Germinal center (tissue), 1 donor: ENCODE measurements at regions not wholly inside any gene's neighbourhood (a gene's known extent, or its start where the extent isn't known, plus 50 kb on each side); places are given as distances from the start of the nearest gene placed in this dataset.

Experiments used
- DNase-seq: peaks from one replicate; pipeline ENCODE4 v3.0.0; 2012; ENCODE audit warnings: mixed read lengths, low spot score

GRCh38 chr11:131235328-131236298, 134.8 kb upstream of the NTM start:
- no peak for DNase-seq

GRCh38 chr11:131240421-131240820, 130.0 kb upstream of the NTM start:
- DNase-seq: no peak

GRCh38 chr11:131242476-131243000, 127.9 kb upstream of the NTM start:
- no peak for DNase-seq

DNA sequence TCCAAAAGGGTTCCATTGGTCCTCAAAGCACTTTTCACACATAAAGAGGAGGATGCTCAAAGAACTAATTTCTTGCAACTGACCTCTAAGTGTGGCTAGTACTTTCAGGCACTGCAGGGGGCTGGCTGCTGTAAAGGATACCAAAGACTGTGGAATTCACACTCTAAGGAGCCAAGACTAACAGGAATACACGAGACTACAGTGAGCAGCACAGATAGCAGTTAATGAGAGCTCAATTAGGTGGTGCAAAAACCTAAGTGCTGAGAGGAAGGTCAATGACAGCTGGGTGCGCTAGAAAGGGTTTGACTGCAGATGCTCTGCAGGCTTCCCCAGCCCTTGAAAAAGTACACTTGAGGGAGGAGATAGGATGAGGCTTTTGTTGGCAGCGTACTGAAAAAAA, 124.3 kb upstream of the NTM start:
- DNase-seq: no peak

GRCh38 chr11:131246663-131247062, 123.8 kb upstream of the NTM start:
- DNase-seq: no peak

DNA sequence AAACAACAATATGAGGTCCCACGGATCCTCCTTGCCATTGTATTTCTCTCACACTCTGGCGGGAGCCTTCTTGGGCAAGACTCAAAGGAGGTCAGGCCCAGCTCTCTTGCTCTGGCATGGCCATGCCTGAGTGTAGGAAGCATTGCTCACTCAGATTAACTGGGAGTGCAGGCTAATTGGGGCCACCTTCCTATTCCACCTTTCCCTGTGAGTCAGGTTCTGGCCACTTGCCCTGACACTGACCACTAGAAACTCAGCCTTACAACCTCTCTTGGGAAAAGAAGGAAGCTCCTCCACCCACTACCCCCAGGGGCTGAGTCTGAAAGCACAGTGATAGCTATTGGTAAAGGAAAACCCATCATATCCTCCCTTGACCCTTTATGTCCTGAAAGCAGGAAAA, 121.8 kb upstream of the NTM start:
- no peak for DNase-seq

GRCh38 chr11:131253142-131253655, 117.2 kb upstream of the NTM start:
- DNase-seq: no peak

- no peak for DNase-seq
Observed at GRCh38 chr11:131253656-131254151, 116.7 kb upstream of the NTM start.

- no peak for DNase-seq
Observed at GRCh38 chr11:131254254-131254653, 116.2 kb upstream of the NTM start.

- no peak for DNase-seq
Observed at GRCh38 chr11:131274233-131274632, 96.2 kb upstream of the NTM start.

DNA sequence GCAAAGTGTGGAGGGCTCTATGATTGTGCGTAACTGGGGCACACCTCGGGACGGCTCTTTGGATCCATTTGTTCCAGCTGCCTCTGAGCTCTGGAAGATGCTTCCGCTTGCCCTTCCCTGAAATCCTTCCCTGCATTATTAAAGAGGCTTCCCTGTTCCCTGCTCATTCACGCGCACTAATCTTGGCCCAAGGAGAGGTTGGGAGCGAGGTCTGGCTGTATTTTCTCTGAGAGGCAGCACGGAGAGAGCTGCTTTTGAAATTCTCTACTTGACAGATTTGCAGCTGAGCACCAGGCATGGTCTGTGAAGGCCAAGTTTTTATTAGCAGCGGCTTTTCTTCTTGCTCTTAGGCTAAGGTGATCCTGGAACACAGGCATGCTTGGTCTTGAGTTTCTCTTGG, 94.8 kb upstream of the NTM start:
- DNase-seq: no peak

- no peak for DNase-seq
Observed at GRCh38 chr11:131278472-131278871, 91.9 kb upstream of the NTM start.

GRCh38 chr11:131279654-131280384, 90.6 kb upstream of the NTM start:
- DNase-seq: no peak

- DNase-seq: no peak
Observed at GRCh38 chr11:131281316-131281715, 89.1 kb upstream of the NTM start.

DNA sequence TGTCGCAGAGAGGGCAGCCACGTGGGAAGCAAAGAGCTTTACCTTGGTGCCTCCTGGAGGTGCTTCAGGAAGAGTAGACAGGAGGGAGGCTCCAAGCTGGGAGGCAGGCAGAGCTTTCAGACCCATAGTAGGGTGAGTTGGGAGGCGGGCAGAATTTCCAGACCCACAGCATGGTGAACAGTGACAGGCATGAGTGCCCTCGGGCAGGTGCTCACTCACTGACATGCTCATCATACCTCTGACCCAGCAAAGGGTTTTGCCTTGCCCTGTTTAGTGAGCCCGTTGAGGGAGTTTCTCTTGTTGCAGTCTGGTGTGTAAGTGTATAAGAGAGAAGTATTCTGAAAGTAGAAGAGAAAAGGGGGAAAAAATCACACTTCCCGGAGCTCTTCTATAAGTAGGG, 86.4 kb upstream of the NTM start:
- DNase-seq: no peak

- DNase-seq: no peak
Observed at GRCh38 chr11:131288521-131289091, 81.8 kb upstream of the NTM start.

DNA sequence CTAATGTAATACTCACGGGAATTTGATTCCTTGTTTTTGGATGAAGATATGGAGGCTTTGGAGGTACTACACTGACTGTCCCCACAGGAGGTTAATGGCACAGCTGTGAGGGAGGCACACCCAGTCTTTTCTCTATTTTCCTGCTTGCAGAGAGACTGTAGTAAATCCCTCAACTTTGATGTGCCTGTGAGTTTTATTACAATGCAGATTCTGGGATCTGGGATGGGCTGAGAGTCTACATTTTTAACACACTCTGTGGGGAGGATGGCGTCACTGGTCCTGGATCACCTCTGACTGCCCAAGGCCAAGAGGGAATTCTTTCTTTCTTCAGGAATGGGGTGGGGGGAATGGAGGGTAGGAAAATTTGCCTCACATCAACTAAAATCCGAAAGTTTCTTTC, 80.2 kb upstream of the NTM start:
- no peak for DNase-seq

DNA sequence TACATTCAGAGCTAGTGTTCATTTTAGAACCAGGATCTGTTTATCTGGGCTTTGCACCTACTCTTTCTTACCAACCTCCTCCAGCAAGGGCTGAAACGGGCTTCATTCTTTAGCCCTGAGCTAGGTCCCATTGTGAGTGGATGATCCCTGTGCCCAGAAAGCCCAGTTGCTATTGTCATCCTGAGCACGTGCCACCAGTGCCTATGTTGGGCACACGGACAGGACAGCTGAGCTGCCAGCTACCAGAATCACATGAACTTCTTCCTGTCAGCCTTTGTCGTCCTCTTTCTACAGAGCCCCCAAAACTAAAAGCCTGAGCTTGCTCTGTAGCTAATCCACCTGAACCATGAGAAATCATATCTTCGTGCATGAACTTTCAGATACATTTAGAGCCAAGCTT, 74.4 kb upstream of the NTM start:
- no peak for DNase-seq

DNA sequence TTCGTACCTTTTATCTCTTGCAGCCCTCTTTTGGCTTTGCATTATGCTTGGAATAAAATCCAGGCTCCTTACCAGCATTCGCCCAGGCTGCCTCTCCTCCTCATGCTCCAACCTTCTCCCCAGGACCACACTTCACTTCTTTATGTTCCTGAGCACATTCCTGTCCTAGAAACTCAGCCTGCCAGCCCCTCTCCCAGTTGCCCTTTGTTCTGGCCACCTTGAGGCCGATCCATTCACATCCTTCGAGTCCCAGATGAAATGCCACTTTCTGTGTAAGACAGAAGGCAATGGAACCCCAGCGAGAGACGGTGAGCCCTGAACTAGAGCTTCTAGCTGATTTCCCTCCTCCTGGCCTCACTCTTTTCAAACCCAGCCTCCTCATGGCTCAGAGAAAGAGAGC, 73.0 kb upstream of the NTM start:
- DNase-seq: no peak

DNA sequence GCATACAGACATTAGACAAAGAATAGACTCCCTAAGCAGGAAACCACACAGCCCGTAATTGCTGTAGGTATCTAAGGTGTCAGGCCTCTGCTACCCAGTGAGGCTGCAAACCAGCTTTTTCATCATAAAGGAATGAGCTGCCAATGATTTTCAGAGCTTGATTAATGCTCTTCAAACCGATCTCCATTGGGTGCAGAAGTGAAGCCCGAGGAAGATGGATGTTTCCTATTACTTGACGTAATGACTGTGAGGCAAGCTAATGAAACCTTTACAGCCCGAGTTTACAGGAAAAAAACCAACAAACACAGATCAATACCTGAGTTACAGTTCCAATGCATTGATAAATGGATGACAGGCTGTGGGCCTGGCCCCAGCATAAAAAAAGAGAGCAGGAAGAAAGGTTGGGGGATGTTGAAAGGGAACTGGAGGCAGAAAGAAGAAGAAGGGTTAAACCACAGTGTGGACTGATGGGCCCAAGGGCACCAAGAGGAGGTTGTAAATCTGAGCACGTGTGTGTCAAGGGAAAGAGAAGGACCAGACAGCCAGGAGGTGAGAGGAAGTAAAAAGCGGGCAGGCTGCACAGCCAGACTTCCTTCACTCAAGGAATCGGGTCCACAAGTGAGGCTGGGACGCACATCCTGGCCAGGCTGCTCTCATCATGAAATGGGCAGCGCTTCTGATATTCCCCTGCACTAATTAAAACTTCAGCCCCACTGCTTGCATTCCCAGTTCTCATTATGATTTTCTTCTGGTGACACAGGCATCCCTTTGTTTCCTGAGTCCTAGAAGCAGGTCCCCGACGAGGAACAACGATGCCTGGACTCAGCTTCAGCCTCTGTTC, 70.6 kb upstream of the NTM start:
- no peak for DNase-seq

DNA sequence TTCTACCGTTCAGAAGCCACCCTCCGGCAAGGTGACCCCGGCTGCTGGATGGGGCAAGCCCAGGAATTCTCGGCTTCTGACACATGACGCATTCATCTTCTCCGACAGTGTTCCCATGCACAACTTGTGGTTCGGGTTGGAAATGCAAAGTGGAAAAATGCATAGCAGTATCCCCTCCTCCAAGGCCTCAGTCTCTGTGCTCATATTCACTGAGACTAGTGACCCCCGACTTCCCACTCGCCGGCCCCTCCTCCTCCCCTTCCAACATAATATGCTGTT, 70.0 kb upstream of the NTM start:
- DNase-seq: no peak

- no peak for DNase-seq
Observed at GRCh38 chr11:131301306-131301705, 69.1 kb upstream of the NTM start.
